ENCODE measurements at regions not wholly inside any gene's neighbourhood (a gene's known extent, or its start where the extent isn't known, plus 50 kb on each side); places are given as distances from the start of the nearest gene placed in this dataset.

GRCh38 chr12:104903648-104904423, 54.3 kb downstream of the SLC41A2 start:
- TF ChIP-seq TEAD4 (IDR thresholded peaks at IDR 0.05; ENCODE audit: low read depth, low read length), result no peak
- no peak for TF ChIP-seq RAD21 (IDR thresholded peaks at IDR 0.05 in 1 of 2, conservative IDR thresholded peaks at IDR 0.05 in 1 of 2; ENCODE audit: low read depth in 2 of 2, low read length in 2 of 2)
- no peak for TF ChIP-seq MAFK (IDR thresholded peaks at IDR 0.05; ENCODE audit: low read depth, low read length)
- TF ChIP-seq CTCF (IDR thresholded peaks at IDR 0.05; ENCODE audit: control extremely low read depth in 1 of 3, insufficient read depth in 1 of 3, low read depth in 1 of 3, low read length in 3 of 3), result no peak

Measured in H1 (cell line).